Skeletal muscle satellite cell (primary cell): ENCODE measurements at regions not wholly inside any gene's neighbourhood (a gene's known extent, or its start where the extent isn't known, plus 50 kb on each side); places are given as distances from the start of the nearest gene placed in this dataset.

Source experiments
- H3K27me3 ChIP-seq: 2 replicates; pipeline ENCODE4 v1.7.0; 2013; ENCODE audit warnings: low read length; ENCODE audit not compliant: control insufficient read depth, insufficient read depth
- H3K36me3 ChIP-seq: 2 replicates; pipeline ENCODE4 v1.7.0; 2013; ENCODE audit warnings: mild to moderate bottlenecking, control low read depth, low read length; ENCODE audit not compliant: insufficient read depth
- H3K4me1 ChIP-seq: 2 replicates; pipeline ENCODE4 v1.7.0; 2013; ENCODE audit warnings: low read length; ENCODE audit not compliant: control insufficient read depth, insufficient read depth
- H3K4me2 ChIP-seq: 2 replicates; pipeline ENCODE4 v1.7.0; 2013; ENCODE audit warnings: mild to moderate bottlenecking, low read length
- H3K4me3 ChIP-seq: 2 replicates; pipeline ENCODE4 v1.7.0; 2013; ENCODE audit warnings: low read length
- H3K9ac ChIP-seq: 2 replicates; pipeline ENCODE4 v1.7.0; 2013; ENCODE audit warnings: mild to moderate bottlenecking, low read depth, low read length, moderate library complexity
- H3K9me3 ChIP-seq: replicated peaks from 2 replicates; pipeline ENCODE4 v1.7.0; 2013; ENCODE audit warnings: mild to moderate bottlenecking, control low read depth, low read length

DNA sequence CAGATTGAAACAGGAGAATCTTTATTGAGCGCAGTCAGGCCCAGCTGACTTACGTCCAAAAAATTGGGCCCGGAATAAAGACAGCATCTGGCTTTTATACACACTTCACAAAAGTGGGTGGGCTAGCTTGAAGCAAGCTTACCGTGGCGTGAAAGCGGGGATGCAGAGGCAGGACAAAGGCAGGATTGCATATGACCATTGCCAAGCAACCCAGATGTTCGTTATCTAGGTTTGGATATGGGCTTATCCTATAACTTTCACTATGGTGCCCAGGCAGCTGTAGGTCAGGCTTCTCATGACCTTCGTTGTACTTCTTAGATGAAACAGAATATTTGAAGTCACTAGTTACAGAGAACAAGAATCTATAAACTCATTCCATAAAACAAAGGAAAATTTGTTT, 1575.6 kb upstream of the RAG2 start:
- H3K4me1 ChIP-seq: peaks cover 12% of the 10 kb centered on the region
- H3K9me3 ChIP-seq: no peaks in the 10 kb centered on the region
- no peaks in the 10 kb centered on the region for H3K36me3 ChIP-seq
- no peaks in the 10 kb centered on the region for H3K27me3 ChIP-seq
- H3K4me2 ChIP-seq: no peak overlapping the region
- no peak overlapping the region for H3K4me3 ChIP-seq
- no peak overlapping the region for H3K9ac ChIP-seq

DNA sequence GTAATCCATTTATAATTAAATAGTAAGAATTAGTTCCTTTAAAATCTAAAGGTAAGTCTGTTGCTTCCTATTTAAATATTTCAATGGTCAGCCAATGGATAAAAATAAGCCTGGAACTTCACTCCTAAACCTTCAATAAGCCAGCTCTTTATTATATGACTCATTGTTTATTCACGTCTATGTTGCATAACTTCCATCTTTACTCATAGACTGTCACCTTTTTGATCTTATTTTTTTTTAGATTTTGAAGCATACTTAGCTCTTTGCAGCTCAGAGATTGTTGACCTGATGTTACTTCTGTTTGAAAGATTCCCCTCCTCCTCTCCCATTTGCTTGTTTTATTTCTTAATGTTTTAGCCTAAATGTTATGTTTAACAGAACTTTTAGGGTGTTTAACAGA, 1571.2 kb upstream of the RAG2 start:
- Histone ChIP-seq H3K27me3 (no peaks in the 10 kb centered on the region), H3K4me1 (peaks cover 12% of the 10 kb centered on the region), H3K4me2 (no peak overlapping the region), H3K9me3 (no peaks in the 10 kb centered on the region), H3K9ac (no peak overlapping the region), H3K4me3 (no peak overlapping the region), H3K36me3 (no peaks in the 10 kb centered on the region)

DNA sequence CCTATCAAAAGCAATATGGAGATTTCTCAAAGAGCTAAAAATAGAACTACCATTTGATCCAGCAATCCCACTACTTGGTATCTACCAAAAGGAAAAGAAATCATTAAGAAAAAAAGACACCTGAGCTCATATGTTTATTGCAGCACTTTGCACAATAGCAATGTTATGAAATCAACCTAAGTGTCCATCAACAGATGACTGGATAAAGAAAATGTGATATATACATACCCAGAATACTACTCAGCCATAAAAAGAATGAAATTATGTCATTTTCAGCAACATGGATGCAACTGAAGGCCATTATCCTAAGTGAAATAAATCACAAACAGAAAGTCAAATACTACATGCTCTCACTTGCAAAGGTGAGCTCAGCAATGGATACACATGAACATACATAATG, 1565.5 kb upstream of the RAG2 start:
- Histone ChIP-seq H3K9me3 (no peaks in the 10 kb centered on the region), H3K36me3 (no peaks in the 10 kb centered on the region), H3K27me3 (no peaks in the 10 kb centered on the region), H3K4me2 (no peak overlapping the region), H3K4me3 (no peak overlapping the region), H3K9ac (no peak overlapping the region), H3K4me1 (no peaks in the 10 kb centered on the region)

DNA sequence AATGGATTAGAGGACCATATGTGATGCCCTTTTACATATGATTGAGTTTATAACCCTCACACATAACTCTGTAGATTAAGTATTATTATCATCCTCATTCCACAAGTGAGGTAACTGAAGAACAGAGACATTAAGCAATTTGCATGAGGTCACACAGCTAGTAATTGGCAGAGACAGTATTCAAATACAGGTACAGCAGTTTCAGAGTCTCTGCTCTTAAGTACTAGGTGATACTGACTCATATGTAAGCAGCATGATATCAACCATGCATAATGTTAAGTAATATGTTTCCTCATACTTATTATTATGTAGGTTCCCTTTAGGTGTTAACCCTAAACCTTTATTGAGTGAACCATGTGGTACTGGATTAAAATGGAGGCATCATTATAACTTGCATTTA, 1562.4 kb upstream of the RAG2 start:
- H3K4me2 ChIP-seq: no peak overlapping the region
- no peak overlapping the region for H3K9ac ChIP-seq
- H3K4me1 ChIP-seq: no peaks in the 10 kb centered on the region
- no peaks in the 10 kb centered on the region for H3K9me3 ChIP-seq
- no peaks in the 10 kb centered on the region for H3K27me3 ChIP-seq
- H3K36me3 ChIP-seq: no peaks in the 10 kb centered on the region
- no peak overlapping the region for H3K4me3 ChIP-seq

DNA sequence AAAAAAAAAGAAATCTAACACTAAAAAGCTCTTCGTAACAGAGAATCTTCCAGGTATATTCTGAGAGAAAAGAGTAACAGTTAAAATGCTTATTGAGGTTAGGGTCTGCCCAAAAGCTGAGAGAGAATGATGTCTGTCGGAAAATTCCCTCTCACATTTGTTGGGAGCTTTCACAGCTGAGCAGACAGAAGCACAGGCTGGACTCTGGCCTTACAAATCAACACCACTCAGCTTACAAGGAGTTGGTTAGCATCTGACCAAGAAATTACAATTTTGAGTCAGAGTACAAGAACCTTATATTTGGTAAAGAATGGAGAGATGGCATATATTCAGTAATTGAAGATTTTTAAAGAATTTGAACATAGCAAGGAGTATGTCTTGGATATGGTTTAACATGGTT, 1561.0 kb upstream of the RAG2 start:
- no peaks in the 10 kb centered on the region for H3K27me3 ChIP-seq
- H3K4me3 ChIP-seq: no peak overlapping the region
- no peak overlapping the region for H3K9ac ChIP-seq
- no peaks in the 10 kb centered on the region for H3K4me1 ChIP-seq
- no peaks in the 10 kb centered on the region for H3K9me3 ChIP-seq
- no peaks in the 10 kb centered on the region for H3K36me3 ChIP-seq
- no peak overlapping the region for H3K4me2 ChIP-seq

DNA sequence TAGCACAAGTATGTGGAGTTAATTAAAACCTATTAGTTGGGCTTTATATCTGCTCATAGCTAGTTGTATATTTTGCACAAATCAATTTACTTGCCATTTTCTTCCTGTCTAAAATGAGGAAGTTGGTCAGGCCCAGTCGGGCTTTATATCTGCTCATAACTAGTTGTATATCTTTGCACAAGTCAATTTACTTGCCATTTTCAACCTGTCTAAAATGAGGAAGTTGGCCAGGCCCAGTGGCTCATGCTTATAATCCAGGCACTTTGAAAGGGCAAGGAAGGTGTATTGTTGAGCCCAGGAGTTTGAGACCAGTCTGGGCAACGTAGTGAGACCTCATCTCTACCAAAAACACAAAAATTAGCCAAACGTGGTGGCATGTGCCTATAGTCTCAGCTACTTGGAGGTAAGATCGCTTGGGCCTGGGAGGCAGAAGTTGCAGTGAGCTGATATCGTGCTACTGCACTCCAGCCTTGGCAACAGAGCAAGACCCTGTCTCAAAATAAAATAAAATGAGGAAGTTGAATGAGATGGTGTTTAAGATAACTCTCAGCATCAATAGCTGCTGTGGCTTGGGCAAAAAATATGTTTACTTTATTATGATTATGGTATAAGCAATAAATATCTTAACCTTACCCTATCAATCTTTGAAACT, 1558.6 kb upstream of the RAG2 start:
- no peaks in the 10 kb centered on the region for H3K4me1 ChIP-seq
- H3K9ac ChIP-seq: no peak overlapping the region
- no peak overlapping the region for H3K4me3 ChIP-seq
- H3K27me3 ChIP-seq: no peaks in the 10 kb centered on the region
- no peaks in the 10 kb centered on the region for H3K9me3 ChIP-seq
- no peaks in the 10 kb centered on the region for H3K36me3 ChIP-seq
- H3K4me2 ChIP-seq: no peak overlapping the region

DNA sequence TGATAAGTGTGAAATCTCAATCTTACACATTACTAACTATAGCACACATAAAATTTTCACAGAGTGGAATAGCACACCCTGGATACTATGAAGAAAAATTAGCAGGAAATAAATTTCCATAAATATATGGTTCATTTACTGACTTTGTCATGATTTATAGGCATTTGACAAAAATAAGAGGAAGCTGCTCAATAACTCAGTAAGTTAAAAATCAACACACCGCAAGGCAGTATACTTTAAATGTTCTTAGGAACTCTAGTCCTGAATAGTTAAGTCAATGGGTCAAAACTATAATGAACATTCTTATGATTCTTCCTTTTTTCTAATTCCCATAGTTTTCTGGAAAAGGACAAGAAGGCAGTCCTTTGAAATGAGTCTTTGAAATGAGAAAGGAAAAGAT, 1557.8 kb upstream of the RAG2 start:
- H3K9me3 ChIP-seq: no peaks in the 10 kb centered on the region
- no peak overlapping the region for H3K4me2 ChIP-seq
- no peaks in the 10 kb centered on the region for H3K4me1 ChIP-seq
- H3K4me3 ChIP-seq: no peak overlapping the region
- H3K27me3 ChIP-seq: no peaks in the 10 kb centered on the region
- H3K9ac ChIP-seq: no peak overlapping the region
- H3K36me3 ChIP-seq: no peaks in the 10 kb centered on the region

DNA sequence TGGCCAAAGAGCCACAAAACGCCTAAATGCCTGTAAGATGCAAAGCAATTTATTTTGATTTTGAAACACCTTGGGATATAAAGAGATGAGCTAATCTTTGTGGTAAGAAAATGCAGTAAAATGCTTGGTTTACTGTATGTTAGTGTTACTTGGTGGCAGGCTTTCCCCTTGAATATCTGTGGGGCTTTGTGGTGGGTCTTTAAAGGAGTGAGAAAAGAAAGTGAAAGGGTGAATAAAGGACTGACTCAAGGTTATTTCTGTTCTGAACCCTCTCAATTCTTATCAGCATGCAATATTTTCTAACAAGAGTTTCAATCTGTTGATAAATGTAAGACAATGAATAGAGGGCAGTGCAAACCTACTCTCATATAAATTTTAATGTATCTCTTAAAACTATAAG, 1555.9 kb upstream of the RAG2 start:
- H3K4me1 ChIP-seq: no peaks in the 10 kb centered on the region
- H3K9ac ChIP-seq: no peak overlapping the region
- no peak overlapping the region for H3K4me2 ChIP-seq
- no peaks in the 10 kb centered on the region for H3K36me3 ChIP-seq
- H3K9me3 ChIP-seq: no peaks in the 10 kb centered on the region
- no peak overlapping the region for H3K4me3 ChIP-seq
- no peaks in the 10 kb centered on the region for H3K27me3 ChIP-seq

DNA sequence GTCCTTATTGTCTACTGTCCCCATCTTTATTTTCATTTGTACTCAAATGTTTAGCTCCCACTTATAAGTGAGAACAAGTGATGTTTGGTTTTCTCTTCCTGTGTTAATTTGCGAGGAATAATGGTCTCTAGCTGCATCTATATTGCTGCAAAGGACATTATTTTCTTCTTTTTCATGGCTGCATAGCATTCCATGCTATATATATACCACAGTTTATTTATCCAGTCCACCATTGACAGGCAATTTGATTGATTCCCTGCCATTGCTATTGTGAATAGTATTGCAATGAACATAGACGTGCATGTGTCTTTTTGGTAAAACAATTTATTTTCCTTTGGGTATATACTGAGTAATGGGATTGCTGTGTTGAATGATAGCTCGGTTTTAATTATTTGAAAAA, 1545.8 kb upstream of the RAG2 start:
- Histone ChIP-seq H3K36me3 (no peaks in the 10 kb centered on the region), H3K4me3 (no peak overlapping the region), H3K4me2 (no peak overlapping the region), H3K27me3 (no peaks in the 10 kb centered on the region), H3K9me3 (no peaks in the 10 kb centered on the region), H3K4me1 (no peaks in the 10 kb centered on the region), H3K9ac (no peak overlapping the region)

DNA sequence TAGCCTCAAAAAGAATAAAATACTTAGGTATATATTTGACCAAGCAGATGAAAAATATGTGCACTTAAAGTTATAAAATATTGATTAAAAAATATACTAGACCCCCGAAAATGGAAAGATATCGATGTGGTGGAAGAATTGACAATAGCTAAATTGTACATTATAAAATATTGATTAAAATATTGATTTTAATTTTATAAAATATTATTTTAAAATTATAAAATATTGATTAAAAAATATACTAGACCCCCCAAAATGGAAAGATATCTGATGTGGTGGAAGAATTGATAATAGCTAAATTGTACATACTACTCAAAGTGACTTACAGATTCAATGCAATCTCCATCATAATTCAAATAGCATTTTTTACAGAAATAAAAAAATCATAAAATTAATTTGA, 1540.9 kb upstream of the RAG2 start:
- Histone ChIP-seq H3K27me3 (no peaks in the 10 kb centered on the region), H3K36me3 (no peaks in the 10 kb centered on the region), H3K9ac (no peak overlapping the region), H3K4me1 (no peaks in the 10 kb centered on the region), H3K9me3 (no peaks in the 10 kb centered on the region), H3K4me3 (no peak overlapping the region), H3K4me2 (no peak overlapping the region)

DNA sequence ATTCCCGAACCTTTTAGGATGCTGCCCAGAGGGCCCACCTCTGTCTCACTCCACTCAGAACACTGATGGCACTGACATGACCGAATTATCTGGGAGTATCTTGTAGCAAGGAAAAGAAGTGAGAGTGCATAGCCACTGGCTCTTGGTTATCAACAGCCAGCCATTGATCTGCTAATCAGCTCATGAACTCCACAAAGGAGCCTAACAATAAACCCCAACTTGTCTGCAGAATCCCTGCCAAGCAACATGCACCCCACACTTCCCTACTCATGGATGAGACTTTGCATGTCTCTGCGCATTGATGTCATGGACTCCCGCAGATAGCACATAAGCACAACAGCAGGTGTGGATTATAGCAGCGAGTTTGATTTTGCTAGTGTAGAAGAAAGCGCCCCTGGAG, 1538.9 kb upstream of the RAG2 start:
- no peaks in the 10 kb centered on the region for H3K36me3 ChIP-seq
- H3K4me1 ChIP-seq: no peaks in the 10 kb centered on the region
- no peaks in the 10 kb centered on the region for H3K9me3 ChIP-seq
- H3K27me3 ChIP-seq: no peaks in the 10 kb centered on the region
- no peak overlapping the region for H3K9ac ChIP-seq
- no peak overlapping the region for H3K4me3 ChIP-seq
- H3K4me2 ChIP-seq: no peak overlapping the region

DNA sequence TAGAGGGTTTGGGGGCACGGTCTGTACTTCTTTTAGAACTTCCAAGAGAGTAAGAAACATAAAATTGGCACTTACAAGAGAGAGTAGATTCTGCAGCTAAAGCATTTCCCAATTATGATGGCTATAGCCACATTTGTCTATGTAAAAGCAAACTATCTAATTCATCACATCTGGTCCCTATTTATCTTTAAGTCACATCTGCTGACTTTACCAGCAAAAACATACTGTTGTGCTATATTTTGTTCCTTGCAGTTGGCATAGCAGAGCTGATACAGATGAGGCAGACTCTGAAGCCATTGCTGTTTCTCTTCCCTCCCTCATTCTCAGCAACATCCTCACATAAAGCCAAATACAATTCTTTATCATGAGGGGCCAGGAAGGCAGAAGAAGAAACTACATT, 1533.5 kb upstream of the RAG2 start:
- Histone ChIP-seq H3K9ac (no peak overlapping the region), H3K4me2 (no peak overlapping the region), H3K4me1 (no peaks in the 10 kb centered on the region), H3K9me3 (no peaks in the 10 kb centered on the region), H3K36me3 (no peaks in the 10 kb centered on the region), H3K4me3 (no peak overlapping the region), H3K27me3 (no peaks in the 10 kb centered on the region)
